ENCODE measurements at regions not wholly inside any gene's neighbourhood (a gene's known extent, or its start where the extent isn't known, plus 50 kb on each side); places are given as distances from the start of the nearest gene placed in this dataset.

GRCh38 chr3:178465260-178466180 is 70.7 kb upstream of the KCNMB2 start (continued):
- TF ChIP-seq NFE2L1 (CRISPR knock-in tag; IDR thresholded peaks at IDR 0.05) (no peak), JAZF1 (CRISPR knock-in tag; IDR thresholded peaks at IDR 0.05) (no peak), E2F5 (CRISPR knock-in tag; IDR thresholded peaks at IDR 0.05) (no peak), ZNF512 (CRISPR knock-in tag; IDR thresholded peaks at IDR 0.05; ENCODE audit: borderline replicate concordance) (no peak), GABPB1 (CRISPR knock-in tag; IDR thresholded peaks at IDR 0.05) (no peak), TCF7 (CRISPR knock-in tag; IDR thresholded peaks at IDR 0.05; ENCODE audit: low read depth) (no peak), MXD4 (CRISPR knock-in tag; IDR thresholded peaks at IDR 0.05; ENCODE audit: borderline replicate concordance) (no peak), ZNF121 (CRISPR knock-in tag; IDR thresholded peaks at IDR 0.05) (no peak), NR3C1 (CRISPR knock-in tag; conservative IDR thresholded peaks at IDR 0.05; ENCODE audit: low read depth) (no peak), HMGA2 (CRISPR knock-in tag; IDR thresholded peaks at IDR 0.05) (no peak), ATF3 (CRISPR knock-in tag; conservative IDR thresholded peaks at IDR 0.05) (no peak), ZMAT4 (CRISPR knock-in tag; IDR thresholded peaks at IDR 0.05) (no peak)

GRCh38 chr3:178472941-178473340 is 63.3 kb upstream of the KCNMB2 start:
- no peak for TF ChIP-seq ZNF512 (CRISPR knock-in tag; IDR thresholded peaks at IDR 0.05; ENCODE audit: borderline replicate concordance)
- TF ChIP-seq USF2 (CRISPR knock-in tag; IDR thresholded peaks at IDR 0.05) = no peak
- TF ChIP-seq USF1 (CRISPR knock-in tag; IDR thresholded peaks at IDR 0.05) = no peak
- no peak for TF ChIP-seq AFF4 (CRISPR knock-in tag; IDR thresholded peaks at IDR 0.05; ENCODE audit: borderline replicate concordance)
- TF ChIP-seq FOXP4 (CRISPR knock-in tag; IDR thresholded peaks at IDR 0.05) = no peak
- no peak for TF ChIP-seq ZSCAN18 (CRISPR knock-in tag; IDR thresholded peaks at IDR 0.05)
- no peak for TF ChIP-seq TEAD1 (CRISPR knock-in tag; IDR thresholded peaks at IDR 0.05)
- ATAC-seq = no peak
- Mint-ChIP-seq H3K9me3 (no peaks in the 10 kb centered on the region), H3K4me1 (no peaks in the 10 kb centered on the region), H3K36me3 (no peaks in the 10 kb centered on the region), H3K27me3 (ENCODE audit: low read depth) (no peaks in the 10 kb centered on the region), H3K27ac (no peak overlapping the region), H3K4me3 (no peak overlapping the region)
- CTCF ChIA-PET = no interaction called here
- no peak for DNase-seq (ENCODE audit: low spot score)
- POLR2A ChIA-PET = no interaction called here
